ENCODE measurements at regions not wholly inside any gene's neighbourhood (a gene's known extent, or its start where the extent isn't known, plus 50 kb on each side); places are given as distances from the start of the nearest gene placed in this dataset.

DNA sequence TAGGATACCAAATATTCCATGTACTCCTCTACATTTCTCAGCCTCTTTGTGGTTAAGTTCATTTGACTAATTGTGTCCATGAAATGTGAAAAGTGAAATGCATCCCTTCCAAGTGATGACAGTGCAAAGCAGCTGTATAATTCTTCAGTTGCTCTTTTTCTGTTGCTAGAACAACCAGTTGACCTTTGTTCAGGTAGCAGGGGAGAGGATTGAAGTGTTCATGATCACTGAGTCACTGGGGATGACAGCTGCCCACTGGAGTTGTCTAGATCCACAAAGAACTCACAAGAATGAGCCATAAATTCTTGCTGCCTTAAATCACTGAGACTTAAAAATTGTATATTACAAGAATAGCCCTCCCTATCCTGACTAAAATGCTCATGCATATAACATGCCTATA lies 254.6 kb downstream of the EPHA7 start:
- no peaks in the 10 kb centered on the region for H3K9me2 ChIP-seq (ENCODE audit: insufficient read depth)

DNA sequence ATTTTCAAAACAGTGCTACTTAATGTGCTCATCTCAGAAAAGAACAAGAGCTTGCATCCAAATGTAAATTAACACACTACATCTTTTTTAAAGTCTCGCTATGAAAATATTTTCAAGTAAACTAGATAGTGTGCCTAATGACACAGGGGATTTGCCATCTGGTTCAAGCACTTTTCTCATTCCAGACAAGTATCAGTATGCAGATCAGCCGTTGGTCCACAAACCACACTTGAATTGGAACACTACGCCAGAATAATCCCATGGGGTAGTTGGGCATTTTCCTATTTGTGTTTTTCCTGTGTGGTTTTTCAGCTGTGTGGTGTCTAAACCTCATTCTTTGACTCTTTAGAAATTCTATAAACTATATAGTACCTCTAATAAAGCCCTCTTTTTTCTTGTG lies 256.2 kb downstream of the EPHA7 start:
- no peak overlapping the region for H3K4me3 ChIP-seq
- no peak for TF ChIP-seq EZH2 (IDR thresholded peaks at IDR 0.05; ENCODE audit: low read depth)
- no peak for TF ChIP-seq CTCF (conservative IDR thresholded peaks at IDR 0.05)
- BruUV-seq (replicated peaks), result no TSS peak
- no peaks in the 10 kb centered on the region for H4K20me1 ChIP-seq (ENCODE audit: insufficient read depth)
- H3K27ac ChIP-seq, result no peak overlapping the region
- ChIA-PET POLR2A (ENCODE audit: unreplicated experiment) (no interaction called here), CTCF (no interaction called here)
- H3F3A ChIP-seq (ENCODE audit: insufficient read depth, low read depth), result no peaks in the 10 kb centered on the region
- no peaks in the 10 kb centered on the region for H3K4me1 ChIP-seq (replicated peaks; ENCODE audit: insufficient read depth)
- H2AFZ ChIP-seq, result no peak overlapping the region
- no peaks in the 10 kb centered on the region for H3K9me3 ChIP-seq (ENCODE audit: insufficient read depth, low read depth)
- no peaks in the 10 kb centered on the region for H3K27me3 ChIP-seq (ENCODE audit: insufficient read depth, low read depth)
- no peaks in the 10 kb centered on the region for H3K36me3 ChIP-seq (ENCODE audit: low read depth)
- H3K79me2 ChIP-seq (ENCODE audit: low read depth), result no peaks in the 10 kb centered on the region
- intact Hi-C loops (cut with micrococcal nuclease; ENCODE audit: unreplicated experiment), result no loop called here
- DNase-seq, result no peak
- H3K9me2 ChIP-seq (ENCODE audit: insufficient read depth), result no peaks in the 10 kb centered on the region
- no peak overlapping the region for H3K4me2 ChIP-seq

More for the DNA sequence above, 254.6 kb downstream of the EPHA7 start:
- Histone ChIP-seq H2AFZ (no peak overlapping the region), H3K27ac (no peak overlapping the region), H3K4me3 (no peak overlapping the region), H3K36me3 (ENCODE audit: low read depth) (no peaks in the 10 kb centered on the region), H4K20me1 (ENCODE audit: insufficient read depth) (no peaks in the 10 kb centered on the region), H3K79me2 (ENCODE audit: low read depth) (no peaks in the 10 kb centered on the region), H3K4me1 (replicated peaks; ENCODE audit: insufficient read depth) (no peaks in the 10 kb centered on the region), H3F3A (ENCODE audit: insufficient read depth, low read depth) (no peaks in the 10 kb centered on the region), H3K4me2 (no peak overlapping the region), H3K9me3 (ENCODE audit: insufficient read depth, low read depth) (no peaks in the 10 kb centered on the region), H3K27me3 (ENCODE audit: insufficient read depth, low read depth) (no peaks in the 10 kb centered on the region)
- ChIA-PET CTCF (no interaction called here), POLR2A (ENCODE audit: unreplicated experiment) (no interaction called here)
- BruUV-seq (replicated peaks), result no TSS peak
- no peak for DNase-seq
- intact Hi-C loops (cut with micrococcal nuclease; ENCODE audit: unreplicated experiment), result no loop called here
- no peak for TF ChIP-seq CTCF (conservative IDR thresholded peaks at IDR 0.05)
- TF ChIP-seq EZH2 (IDR thresholded peaks at IDR 0.05; ENCODE audit: low read depth), result no peak

- DNase-seq, result no peak
- H3K27me3 ChIP-seq (ENCODE audit: insufficient read depth, low read depth), result no peaks in the 10 kb centered on the region
- no peaks in the 10 kb centered on the region for H3K79me2 ChIP-seq (ENCODE audit: low read depth)
- H3F3A ChIP-seq (ENCODE audit: insufficient read depth, low read depth), result no peaks in the 10 kb centered on the region
- H3K4me2 ChIP-seq, result no peak overlapping the region
- no peaks in the 10 kb centered on the region for H3K9me2 ChIP-seq (ENCODE audit: insufficient read depth)
- CTCF ChIA-PET, result no interaction called here
- no peaks in the 10 kb centered on the region for H4K20me1 ChIP-seq (ENCODE audit: insufficient read depth)
- no peaks in the 10 kb centered on the region for H3K4me1 ChIP-seq (replicated peaks; ENCODE audit: insufficient read depth)
- POLR2A ChIA-PET (ENCODE audit: unreplicated experiment), result no interaction called here
- TF ChIP-seq CTCF (conservative IDR thresholded peaks at IDR 0.05) (no peak), EZH2 (IDR thresholded peaks at IDR 0.05; ENCODE audit: low read depth) (no peak)
- H3K36me3 ChIP-seq (ENCODE audit: low read depth), result no peaks in the 10 kb centered on the region
- intact Hi-C loops (cut with micrococcal nuclease; ENCODE audit: unreplicated experiment), result no loop called here
- H2AFZ ChIP-seq, result no peak overlapping the region
- no peaks in the 10 kb centered on the region for H3K9me3 ChIP-seq (ENCODE audit: insufficient read depth, low read depth)
- BruUV-seq (replicated peaks), result no TSS peak
- no peak overlapping the region for H3K4me3 ChIP-seq
- no peak overlapping the region for H3K27ac ChIP-seq
These were observed 279.8 kb downstream of the EPHA7 start for GRCh38 chr6:93139408-93140081.
